COLO829 (cell line): ENCODE measurements at regions not wholly inside any gene's neighbourhood (a gene's known extent, or its start where the extent isn't known, plus 50 kb on each side); places are given as distances from the start of the nearest gene placed in this dataset.
"Not testable (repeated sequence)": the region's sequence is repeated elsewhere in the genome, so short reads cannot be mapped to it uniquely, and the experiment has no call there.

Experiments used
- DNase-seq: peaks from one replicate; pipeline ENCODE4 v3.0.0; 2012; ENCODE audit warnings: low spot score

GRCh38 chr1:199044191-199044590 lies 405.4 kb downstream of the PTPRC start:
- DNase-seq = peak; percentile 77

- DNase-seq = no peak
Observed at GRCh38 chr1:199046618-199047017, 407.8 kb downstream of the PTPRC start.

DNA sequence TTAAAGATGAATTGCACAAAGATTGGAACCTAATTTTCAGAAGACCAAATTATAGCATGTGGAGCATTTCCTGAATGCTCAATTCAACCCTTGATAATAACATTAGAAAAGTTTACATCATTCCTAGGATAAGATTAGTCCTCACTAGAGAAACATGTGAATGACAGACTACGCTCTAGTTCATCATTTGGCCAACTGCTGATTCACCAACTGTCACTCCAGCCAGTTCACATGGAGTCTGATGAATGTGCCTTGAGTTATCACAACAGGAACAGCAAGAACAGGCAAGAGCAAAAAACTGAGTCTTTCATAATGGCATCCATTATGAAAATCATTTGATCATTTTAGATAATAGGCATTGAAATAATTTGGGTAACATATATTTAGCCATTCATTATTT lies 415.9 kb downstream of the PTPRC start:
- no peak for DNase-seq

- no peak for DNase-seq
Observed at GRCh38 chr1:199057322-199057721, 418.5 kb downstream of the PTPRC start.

- DNase-seq = no peak
Observed at GRCh38 chr1:199058281-199058680, 419.4 kb downstream of the PTPRC start.

GRCh38 chr1:199064971-199065370 lies 426.1 kb downstream of the PTPRC start:
- no peak for DNase-seq

GRCh38 chr1:199067483-199067882 lies 428.6 kb downstream of the PTPRC start:
- DNase-seq = no peak

DNA sequence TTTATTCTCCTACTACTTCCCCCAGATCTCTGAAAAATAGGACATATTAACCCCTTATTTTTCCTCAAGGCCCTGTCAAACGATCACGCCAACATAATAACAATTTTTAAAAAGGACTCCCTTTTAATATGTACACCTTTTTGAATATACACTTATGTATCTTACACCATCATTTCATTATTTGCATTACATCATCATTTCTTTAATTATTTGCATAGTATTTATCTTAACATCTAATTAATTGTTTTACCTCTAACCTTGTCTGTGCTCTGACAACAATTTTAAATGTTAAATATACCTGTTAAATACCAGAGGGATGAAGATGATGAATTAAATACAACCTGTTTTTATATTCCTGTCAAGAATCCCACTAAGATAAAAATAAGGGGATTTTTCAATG lies 432.2 kb downstream of the PTPRC start:
- no peak for DNase-seq

- DNase-seq = peak; percentile 36
Observed at GRCh38 chr1:199073166-199073565, 434.3 kb downstream of the PTPRC start.

DNA sequence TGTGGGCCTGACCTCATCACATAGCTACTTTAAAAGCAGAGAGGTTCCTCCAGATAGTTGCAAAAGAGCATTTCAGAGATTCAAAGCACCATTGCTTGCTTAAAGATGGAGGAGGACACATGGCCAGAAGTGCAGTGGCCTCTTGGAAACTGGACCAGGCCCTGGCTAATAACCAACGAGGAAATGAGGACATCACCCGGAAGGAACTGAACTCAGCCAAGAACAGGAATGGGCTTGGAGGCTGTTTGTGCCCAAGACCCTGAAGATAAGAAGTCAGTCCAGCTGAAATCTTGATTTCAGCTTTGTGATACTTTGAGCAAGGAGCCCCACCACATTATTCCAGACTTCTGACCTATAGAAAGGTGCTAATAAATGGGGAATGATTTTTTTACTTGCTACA lies 437.0 kb downstream of the PTPRC start:
- no peak for DNase-seq

DNA sequence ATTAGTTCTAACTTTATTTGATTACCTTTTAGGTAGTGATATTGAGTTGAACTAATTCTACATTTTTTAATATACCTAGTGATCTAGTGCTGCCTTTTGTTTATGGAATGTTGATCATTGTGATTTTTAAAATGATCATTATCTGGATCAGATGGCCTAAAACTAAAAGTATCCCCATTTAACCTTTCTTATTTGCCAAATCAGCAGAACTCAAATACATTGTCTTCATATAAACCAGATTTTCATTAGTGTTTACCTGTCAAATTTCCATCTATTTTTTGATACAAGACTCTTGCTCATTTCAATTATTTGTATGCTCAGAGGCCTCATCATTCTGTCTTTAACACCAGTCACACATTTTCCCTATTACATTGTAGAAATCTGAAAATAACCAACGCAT lies 441.2 kb downstream of the PTPRC start:
- no peak for DNase-seq

DNA sequence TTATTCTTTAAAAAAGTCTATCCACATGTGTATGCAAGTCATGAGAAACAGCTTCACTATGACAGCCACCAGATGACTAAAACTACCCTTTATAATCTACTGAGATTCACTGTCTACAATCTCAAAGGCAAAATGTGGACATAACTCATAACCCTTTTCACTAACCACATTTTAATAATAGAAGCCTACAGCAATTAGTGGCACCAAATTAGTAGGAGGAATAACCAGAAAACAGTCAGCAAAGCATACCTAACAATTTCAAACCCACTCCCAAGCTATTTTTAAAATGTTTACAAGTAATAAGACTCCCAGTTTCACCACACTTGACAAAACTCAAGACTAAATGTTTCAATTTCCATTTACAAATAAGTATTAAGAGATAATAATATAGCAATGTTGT lies 442.9 kb downstream of the PTPRC start:
- DNase-seq = no peak

- no peak for DNase-seq
Observed at GRCh38 chr1:199082778-199083389, 444.0 kb downstream of the PTPRC start.

DNA sequence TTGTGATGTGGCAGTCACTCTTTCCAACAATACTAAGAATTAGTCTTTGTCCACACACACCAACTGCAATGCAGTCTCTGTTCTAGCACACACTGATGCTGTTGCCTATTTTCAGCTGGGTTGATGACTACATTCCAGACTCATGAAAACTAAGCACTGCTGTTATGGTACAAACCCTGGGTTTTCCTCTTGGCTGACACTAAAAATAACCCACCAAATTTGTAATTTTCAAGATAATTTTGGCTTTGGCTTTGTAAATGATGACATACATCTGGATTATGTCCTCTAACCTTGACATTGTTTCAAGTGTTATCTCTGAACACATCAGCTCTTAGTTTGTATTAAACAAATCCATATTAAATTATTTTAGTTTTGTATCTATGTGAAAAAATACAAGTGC lies 444.8 kb downstream of the PTPRC start:
- peak; percentile 28 for DNase-seq

GRCh38 chr1:199084293-199084692 lies 445.5 kb downstream of the PTPRC start:
- DNase-seq = no peak

DNA sequence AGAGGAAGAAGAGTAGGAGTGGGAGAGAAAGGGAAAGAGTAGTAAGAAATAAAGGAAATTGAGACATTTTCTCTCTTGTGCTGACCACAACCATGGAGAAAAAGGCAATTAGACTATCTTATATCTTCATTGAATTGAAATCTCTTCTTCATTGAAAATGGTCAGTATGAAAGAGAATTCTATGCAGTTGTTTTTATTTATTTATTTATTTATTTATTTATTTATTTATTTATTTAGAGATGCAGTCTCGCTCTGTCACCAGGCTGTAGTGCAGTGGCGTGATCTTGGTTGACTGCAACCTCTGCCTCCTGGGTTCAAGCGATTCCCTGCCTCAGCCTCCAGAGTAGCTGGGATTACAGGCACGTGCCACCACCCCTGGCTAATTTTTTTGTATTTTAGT lies 447.1 kb downstream of the PTPRC start:
- DNase-seq = no peak

GRCh38 chr1:199087144-199087543 lies 448.3 kb downstream of the PTPRC start:
- DNase-seq = no peak

DNA sequence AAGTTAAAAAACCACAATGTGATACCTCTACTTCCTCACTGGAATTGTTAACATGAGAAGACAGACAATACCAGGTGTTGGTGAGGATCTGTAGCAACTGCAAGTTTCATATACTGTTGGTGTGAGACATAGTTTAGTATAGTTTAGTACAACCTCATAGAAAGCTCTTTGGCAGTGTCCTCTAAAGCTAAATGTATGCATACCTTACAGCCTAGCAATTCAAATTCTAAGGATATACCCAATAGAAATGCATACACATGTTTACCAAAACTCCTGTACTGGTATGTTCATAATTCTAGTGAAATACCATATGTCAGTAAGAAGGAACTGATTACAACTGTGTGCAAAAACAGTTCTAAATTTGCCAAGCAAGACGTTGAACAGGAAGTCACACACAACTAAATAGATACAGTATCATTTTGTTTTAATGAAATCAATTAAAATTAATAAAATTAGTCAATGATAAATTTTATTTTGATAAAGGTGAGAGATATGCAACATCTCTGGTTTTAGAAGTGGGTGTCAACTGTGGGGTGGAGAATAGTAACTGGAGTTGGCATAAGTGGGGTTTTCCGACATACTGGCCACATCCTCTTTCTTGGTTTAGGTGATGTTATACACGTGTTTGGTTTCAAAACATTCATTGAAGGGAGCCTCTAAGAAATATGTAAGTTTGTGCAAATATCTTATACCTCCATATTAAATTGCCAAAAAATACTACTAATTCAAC lies 450.7 kb downstream of the PTPRC start:
- no peak for DNase-seq

DNA sequence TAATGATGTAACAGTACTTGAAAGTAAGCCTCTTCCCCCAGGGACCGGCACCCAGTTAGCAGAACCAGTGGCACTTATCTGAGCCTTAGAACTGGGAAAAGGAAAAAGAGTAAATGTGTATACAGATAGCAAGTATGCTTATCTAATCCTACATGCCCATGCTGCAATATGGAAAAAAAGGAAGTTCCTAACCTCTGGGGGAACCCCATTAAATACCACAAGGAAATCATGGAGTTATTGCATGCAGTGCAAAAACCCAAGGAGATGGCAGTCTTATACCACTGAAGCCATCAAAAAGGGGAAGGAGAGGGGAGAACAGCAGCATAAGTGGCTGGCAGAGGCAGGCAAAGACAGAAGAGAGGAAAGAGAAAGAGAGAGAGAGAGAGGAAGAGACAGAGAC lies 456.8 kb downstream of the PTPRC start:
- DNase-seq = not testable (repeated sequence)

GRCh38 chr1:199096591-199096990 lies 457.8 kb downstream of the PTPRC start:
- no peak for DNase-seq

GRCh38 chr1:199098468-199098867 lies 459.6 kb downstream of the PTPRC start:
- no peak for DNase-seq

DNA sequence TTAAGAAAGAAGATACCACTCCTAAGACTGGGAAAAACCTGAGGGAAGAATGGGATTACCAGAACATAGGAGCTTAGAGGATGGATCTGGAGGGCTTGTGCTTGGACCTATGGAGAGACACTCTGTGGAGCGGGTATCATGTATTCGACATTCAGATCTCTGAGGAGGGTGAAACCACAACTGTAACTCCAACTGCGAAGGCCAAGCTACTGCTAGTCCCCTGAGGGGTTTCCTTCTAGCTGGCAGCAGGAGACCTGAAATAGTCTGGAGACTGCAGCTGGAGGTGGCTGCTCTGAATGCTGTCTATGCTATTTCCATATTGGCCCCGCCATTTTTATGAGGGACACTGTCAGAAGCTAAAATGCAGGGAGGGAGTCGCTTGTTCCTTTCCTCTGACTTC lies 462.3 kb downstream of the PTPRC start:
- DNase-seq = no peak

DNA sequence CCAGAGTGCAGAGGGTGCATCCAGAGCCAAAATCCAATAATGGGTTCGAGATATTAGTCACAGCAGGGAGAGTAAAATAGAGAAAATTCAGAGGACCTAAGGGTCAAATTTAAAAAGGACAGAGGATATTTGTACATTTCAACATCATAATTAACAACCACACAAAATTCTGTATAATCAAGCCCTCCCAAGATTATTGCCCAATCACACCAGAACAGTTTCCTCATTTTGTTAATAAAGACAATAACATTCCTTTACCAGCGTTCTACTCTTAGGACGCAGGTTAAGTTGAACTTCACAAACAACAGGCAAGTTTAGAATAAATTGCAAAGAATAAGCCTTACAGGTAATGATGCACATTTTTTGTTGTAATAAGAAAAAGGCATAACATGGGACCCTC lies 462.8 kb downstream of the PTPRC start:
- no peak for DNase-seq

DNA sequence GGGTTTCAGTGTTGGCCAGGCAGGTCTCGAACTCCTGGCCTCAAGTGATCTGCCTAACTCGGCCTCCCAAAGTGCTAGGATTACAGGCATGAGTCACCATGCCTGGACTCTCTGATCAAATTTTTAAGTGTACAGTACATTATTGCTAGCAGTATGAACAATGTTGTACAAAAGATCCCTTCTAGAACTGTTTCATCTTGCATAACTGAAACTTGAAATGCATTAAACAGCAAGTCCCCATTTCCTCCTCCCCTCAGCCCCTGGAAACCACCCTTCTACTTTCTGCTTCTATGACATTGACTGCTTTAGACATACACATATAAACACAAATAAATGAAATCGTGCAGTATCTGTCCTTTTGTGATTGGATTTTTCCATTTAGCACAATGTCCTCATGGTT lies 463.4 kb downstream of the PTPRC start:
- no peak for DNase-seq
